DOHH2 (cell line): ENCODE measurements at regions not wholly inside any gene's neighbourhood (a gene's known extent, or its start where the extent isn't known, plus 50 kb on each side); places are given as distances from the start of the nearest gene placed in this dataset.

Source experiments
- H3F3A ChIP-seq: fragments of 200-600 bp; sonication (generic), shearing (Covaris generic); 2 replicates; pipeline ENCODE4 v1.6.0; 2016; ENCODE audit warnings: antibody characterized with exemption, mild to moderate bottlenecking; ENCODE audit not compliant: control insufficient read depth, insufficient read depth
- H3K27ac ChIP-seq: fragments of 200-600 bp; sonication (generic); 2 replicates; pipeline ENCODE4 v1.5.1; 2014; ENCODE audit warnings: low read depth, mild to moderate bottlenecking, low read length, moderate library complexity
- H3K27me3 ChIP-seq: fragments of 200-600 bp; sonication (generic); 2 replicates; pipeline ENCODE4 v1.6.1; 2014; ENCODE audit warnings: mild to moderate bottlenecking, low read length, mixed read lengths; ENCODE audit not compliant: control insufficient read depth
- H3K36me3 ChIP-seq: fragments of 200-600 bp; sonication (generic); 2 replicates; pipeline ENCODE4 v1.6.1; 2014; ENCODE audit warnings: mild to moderate bottlenecking, low read length, moderate library complexity, mixed read lengths; ENCODE audit not compliant: control insufficient read depth
- H3K4me1 ChIP-seq: fragments of 200-600 bp; sonication (generic); 2 replicates; pipeline ENCODE4 v1.6.1; 2014; ENCODE audit warnings: mild to moderate bottlenecking, low read length, mixed read lengths; ENCODE audit not compliant: control insufficient read depth
- H3K4me2 ChIP-seq: fragments of 200-600 bp; sonication (generic); 2 replicates; pipeline ENCODE4 v1.6.0; 2014; ENCODE audit warnings: mild to moderate bottlenecking, low read length, moderate library complexity
- H3K4me3 ChIP-seq: fragments of 200-600 bp; sonication (generic); 2 replicates; pipeline ENCODE4 v1.5.1; 2014; ENCODE audit warnings: mild to moderate bottlenecking, low read length, mixed read lengths
- H3K79me2 ChIP-seq: fragments of 200-600 bp; sonication (generic); 2 replicates; pipeline ENCODE4 v1.6.1; 2014; ENCODE audit warnings: mild to moderate bottlenecking, low read length, mixed read lengths; ENCODE audit not compliant: control insufficient read depth
- H3K9me2 ChIP-seq: fragments of 200-600 bp; sonication (generic); replicated peaks from 2 replicates; pipeline ENCODE4 v1.6.1; 2014; ENCODE audit warnings: mild to moderate bottlenecking, low read length, mixed read lengths; ENCODE audit not compliant: control insufficient read depth
- H3K9me3 ChIP-seq: fragments of 200-600 bp; sonication (generic); 2 replicates; pipeline ENCODE4 v1.6.1; 2014; ENCODE audit warnings: antibody characterized with exemption, low read length, mixed read lengths; ENCODE audit not compliant: control insufficient read depth, insufficient read depth
- H4K20me1 ChIP-seq: fragments of 200-600 bp; sonication (generic); 2 replicates; pipeline ENCODE4 v1.6.0; 2014; ENCODE audit warnings: low read depth, mild to moderate bottlenecking, antibody characterized with exemption, low read length, moderate library complexity; ENCODE audit not compliant: control insufficient read depth, insufficient read depth
- EZH2phosphoT487 ChIP-seq: fragments of 200-600 bp; sonication (generic); IDR thresholded peaks from 2 replicates; pipeline ENCODE4 v1.6.1; 2017; ENCODE audit warnings: borderline replicate concordance, mild to moderate bottlenecking, antibody characterized with exemption, low read length, moderate library complexity, mixed read lengths
- TF ChIP-seq, protein P1 (sequence below): fragments of 200-600 bp; sonication (generic); IDR thresholded peaks from one replicate; pipeline ENCODE4 v1.5.1; 2014; ENCODE audit warnings: antibody characterized with exemption, mild to moderate bottlenecking, low read depth, low read length; ENCODE audit not compliant: poor library complexity, severe bottlenecking

DNA sequence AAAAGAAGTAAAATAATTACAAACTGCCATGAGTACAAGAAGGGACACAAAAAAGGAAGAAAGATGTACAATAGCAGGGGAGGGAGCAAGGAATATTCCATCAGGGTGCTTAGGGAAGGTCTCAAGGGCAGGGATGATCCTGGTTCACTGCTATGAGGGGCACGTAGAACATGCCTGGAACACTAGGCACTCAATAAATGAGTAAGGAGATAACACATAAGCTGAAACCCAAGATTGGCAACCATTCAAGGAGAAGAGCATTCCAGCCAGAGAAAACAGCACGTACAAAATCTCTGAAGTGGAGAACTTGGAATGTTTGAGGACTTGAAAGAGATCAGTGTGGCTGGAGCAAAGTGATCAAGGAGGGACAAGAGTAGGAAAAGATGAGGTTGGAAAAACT is 103.2 kb downstream of the FAM161A start:
- Histone ChIP-seq H3K4me2 (no peak overlapping the region), H3F3A (no peaks in the 10 kb centered on the region), H3K4me1 (peaks cover 3% of the 10 kb centered on the region; the same call in 1 of the 2 replicates), H3K27ac (no peak overlapping the region), H3K9me2 (no peaks in the 10 kb centered on the region), H3K27me3 (no peaks in the 10 kb centered on the region), H3K9me3 (peaks cover 3% of the 10 kb centered on the region; the same call in 1 of the 2 replicates), H3K4me3 (no peak overlapping the region), H4K20me1 (no peaks in the 10 kb centered on the region), H3K79me2 (no peaks in the 10 kb centered on the region), H3K36me3 (no peaks in the 10 kb centered on the region)
- TF ChIP-seq, protein P1, sequence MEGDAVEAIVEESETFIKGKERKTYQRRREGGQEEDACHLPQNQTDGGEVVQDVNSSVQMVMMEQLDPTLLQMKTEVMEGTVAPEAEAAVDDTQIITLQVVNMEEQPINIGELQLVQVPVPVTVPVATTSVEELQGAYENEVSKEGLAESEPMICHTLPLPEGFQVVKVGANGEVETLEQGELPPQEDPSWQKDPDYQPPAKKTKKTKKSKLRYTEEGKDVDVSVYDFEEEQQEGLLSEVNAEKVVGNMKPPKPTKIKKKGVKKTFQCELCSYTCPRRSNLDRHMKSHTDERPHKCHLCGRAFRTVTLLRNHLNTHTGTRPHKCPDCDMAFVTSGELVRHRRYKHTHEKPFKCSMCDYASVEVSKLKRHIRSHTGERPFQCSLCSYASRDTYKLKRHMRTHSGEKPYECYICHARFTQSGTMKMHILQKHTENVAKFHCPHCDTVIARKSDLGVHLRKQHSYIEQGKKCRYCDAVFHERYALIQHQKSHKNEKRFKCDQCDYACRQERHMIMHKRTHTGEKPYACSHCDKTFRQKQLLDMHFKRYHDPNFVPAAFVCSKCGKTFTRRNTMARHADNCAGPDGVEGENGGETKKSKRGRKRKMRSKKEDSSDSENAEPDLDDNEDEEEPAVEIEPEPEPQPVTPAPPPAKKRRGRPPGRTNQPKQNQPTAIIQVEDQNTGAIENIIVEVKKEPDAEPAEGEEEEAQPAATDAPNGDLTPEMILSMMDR, result no peak
- TF ChIP-seq EZH2phosphoT487, result no peak

DNA sequence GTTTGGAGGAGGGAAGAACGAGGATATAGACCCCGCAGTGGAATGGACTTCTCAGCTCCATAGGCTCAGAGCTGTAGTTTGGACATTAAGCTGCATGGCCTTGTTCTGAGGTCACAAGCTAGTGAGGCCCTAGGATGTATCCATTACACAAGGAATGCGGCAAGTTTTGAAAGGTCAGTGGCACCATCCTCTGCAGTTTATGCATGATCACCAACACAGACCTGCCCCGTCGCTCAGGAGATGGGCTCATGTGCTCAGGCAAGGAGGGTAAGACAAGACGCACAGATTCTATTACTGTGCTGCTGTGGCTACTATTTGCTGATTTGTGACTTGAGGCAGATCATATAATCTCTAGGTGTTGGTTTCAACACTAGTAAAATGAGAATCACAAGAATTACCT is 110.9 kb downstream of the FAM161A start:
- TF ChIP-seq, protein P1, result no peak
- no peak for TF ChIP-seq EZH2phosphoT487
- Histone ChIP-seq H3F3A (no peaks in the 10 kb centered on the region), H3K27ac (no peak overlapping the region), H3K4me3 (no peak overlapping the region), H3K4me1 (no peaks in the 10 kb centered on the region), H3K9me3 (no peaks in the 10 kb centered on the region), H3K27me3 (no peaks in the 10 kb centered on the region), H3K9me2 (no peaks in the 10 kb centered on the region), H3K36me3 (no peaks in the 10 kb centered on the region), H3K79me2 (no peaks in the 10 kb centered on the region), H3K4me2 (no peak overlapping the region), H4K20me1 (no peaks in the 10 kb centered on the region)

DNA sequence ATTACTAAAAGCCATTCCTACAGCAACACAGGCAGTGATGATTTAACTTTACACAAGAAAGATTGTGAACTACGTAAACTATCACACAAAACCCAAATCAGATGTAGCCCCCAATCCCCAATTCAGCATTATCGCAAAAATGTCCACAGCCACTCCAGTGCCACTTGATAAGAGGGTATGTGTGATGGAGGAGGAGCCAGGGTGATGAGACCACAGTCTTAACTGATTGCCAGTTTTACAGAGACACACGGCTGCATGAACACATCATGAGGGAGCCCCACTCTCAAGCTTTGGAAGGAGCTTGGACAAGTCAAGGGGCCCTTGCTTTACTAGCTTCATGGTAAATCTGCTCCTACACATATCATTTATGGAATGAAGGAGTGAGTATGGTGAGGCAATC is 116.0 kb downstream of the FAM161A start:
- Histone ChIP-seq H3K27me3 (no peaks in the 10 kb centered on the region), H3K79me2 (no peaks in the 10 kb centered on the region), H3K27ac (no peak overlapping the region), H3F3A (no peaks in the 10 kb centered on the region), H3K36me3 (no peaks in the 10 kb centered on the region), H3K4me3 (no peak overlapping the region), H3K4me2 (no peak overlapping the region), H3K9me3 (no peaks in the 10 kb centered on the region), H4K20me1 (no peaks in the 10 kb centered on the region), H3K9me2 (no peaks in the 10 kb centered on the region), H3K4me1 (no peaks in the 10 kb centered on the region)
- TF ChIP-seq, protein P1, result no peak
- TF ChIP-seq EZH2phosphoT487, result no peak

DNA sequence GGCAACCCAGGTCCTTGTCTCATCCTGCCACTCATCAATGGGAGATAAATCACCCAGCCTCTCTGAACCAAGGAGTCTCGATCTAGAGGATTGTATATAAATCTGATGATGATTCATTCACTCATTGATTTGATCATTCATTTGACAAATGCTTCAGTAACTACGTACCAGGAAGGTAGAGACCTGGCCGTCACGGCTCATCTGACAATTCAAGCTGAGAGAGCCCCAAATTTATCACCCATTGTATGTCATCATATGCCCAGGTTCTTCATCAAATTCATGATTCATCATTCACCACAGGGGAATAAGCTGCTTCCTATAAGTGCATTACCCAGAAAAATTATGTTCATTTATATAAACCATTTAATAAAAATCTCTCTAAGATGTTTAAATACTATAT is 116.9 kb downstream of the FAM161A start:
- Histone ChIP-seq H3K79me2 (no peaks in the 10 kb centered on the region), H3F3A (no peaks in the 10 kb centered on the region), H3K36me3 (no peaks in the 10 kb centered on the region), H3K4me3 (no peak overlapping the region), H3K4me1 (no peaks in the 10 kb centered on the region), H3K27ac (no peak overlapping the region), H4K20me1 (no peaks in the 10 kb centered on the region), H3K9me3 (no peaks in the 10 kb centered on the region), H3K27me3 (no peaks in the 10 kb centered on the region), H3K9me2 (no peaks in the 10 kb centered on the region), H3K4me2 (no peak overlapping the region)
- TF ChIP-seq EZH2phosphoT487, result no peak
- TF ChIP-seq, protein P1, result no peak
